CD4-positive, alpha-beta T cell (primary cell): ENCODE measurements at regions not wholly inside any gene's neighbourhood (a gene's known extent, or its start where the extent isn't known, plus 50 kb on each side); places are given as distances from the start of the nearest gene placed in this dataset.

Source experiments
- ATAC-seq: fragments of 200-7000 bp; cut with Tn5 transposase; one replicate; pipeline ENCODE4 v1.10.0; 2022; ENCODE audit warnings: mild to moderate bottlenecking; ENCODE audit not compliant: poor library complexity
- CTCF ChIA-PET: fragments of 350-600 bp; sonication (Branson Sonifier 250); formaldehyde crosslinking; loops from one replicate; lab custom pipeline; 2021; ENCODE audit warnings: antibody characterized with exemption, inconsistent platforms; lab: Charles Lee
- POLR2A ChIA-PET: fragments of 350-600 bp; sonication (Branson Sonifier 250); formaldehyde crosslinking; loops from one replicate; lab custom pipeline; 2021; ENCODE audit warnings: antibody characterized with exemption, inconsistent platforms; lab: Charles Lee
- DNase-seq, 14 experiments: peaks; one replicate each; pipeline ENCODE4 v3.0.0-alpha.2; 2013 to 2020; ENCODE audit warnings: mixed read lengths in 2 of 14
- H3K27ac ChIP-seq, 2 donors: one replicate each; pipeline versions ENCODE4 v1.5.1 to v1.7.0; 2013; ENCODE audit warnings: low read length in 2 of 2, low read depth in 1 of 2, mild to moderate bottlenecking in 1 of 2
- H3K27me3 ChIP-seq, 2 experiments: 1 replicate in 1 of 2; 2 replicates in 1 of 2; pipeline versions ENCODE4 v1.6.1 to v1.7.0; 2013; ENCODE audit warnings: low read length in 2 of 2, control low read depth in 1 of 2, mild to moderate bottlenecking in 1 of 2, moderate library complexity in 1 of 2; ENCODE audit not compliant: insufficient read depth in 2 of 2, control insufficient read depth in 1 of 2
- H3K36me3 ChIP-seq: one replicate; pipeline ENCODE4 v1.6.1; 2013; ENCODE audit warnings: low read length, control low read depth; ENCODE audit not compliant: insufficient read depth
- H3K4me1 ChIP-seq: one replicate; pipeline ENCODE4 v1.6.1; 2013; ENCODE audit warnings: low read length, control low read depth; ENCODE audit not compliant: insufficient read depth
- H3K4me3 ChIP-seq: one replicate; pipeline ENCODE4 v1.5.1; 2013; ENCODE audit warnings: mild to moderate bottlenecking, low read length, moderate library complexity
- H3K9me3 ChIP-seq, 2 experiments: 1 replicate in 1 of 2; 2 replicates in 1 of 2; pipeline versions ENCODE4 v1.6.1 to v1.7.0; 2013; ENCODE audit warnings: low read length in 2 of 2, mild to moderate bottlenecking in 2 of 2, control low read depth in 1 of 2, moderate library complexity in 1 of 2; ENCODE audit not compliant: control insufficient read depth in 1 of 2, insufficient read depth in 1 of 2
- H3K27ac Mint-ChIP-seq: one replicate; pipeline ENCODE4 v1.8.0; 2020; ENCODE audit warnings: mixed read lengths
- H3K27me3 Mint-ChIP-seq: one replicate; pipeline ENCODE4 v1.8.0; 2021; ENCODE audit warnings: mixed read lengths
- H3K36me3 Mint-ChIP-seq: one replicate; pipeline ENCODE4 v1.8.0; 2021; ENCODE audit warnings: low read depth, mixed read lengths
- H3K4me1 Mint-ChIP-seq: one replicate; pipeline ENCODE4 v1.8.0; 2021; ENCODE audit warnings: low read depth, mixed read lengths
- H3K4me3 Mint-ChIP-seq: one replicate; pipeline ENCODE4 v1.8.0; 2020; ENCODE audit warnings: mild to moderate bottlenecking, mixed read lengths
- H3K9me3 Mint-ChIP-seq: one replicate; pipeline ENCODE4 v1.8.0; 2020; ENCODE audit warnings: mixed read lengths
- CTCF ChIP-seq: fragments of 200-600 bp; IDR thresholded peaks from one replicate; pipeline ENCODE4 v1.8.0; 2022; ENCODE audit warnings: antibody characterized with exemption, mild to moderate bottlenecking
- intact Hi-C, 2 experiments: fragments of 100-400 bp; cut with DNase I in 1 of 2; cut with micrococcal nuclease in 1 of 2; formaldehyde crosslinking; loops; one replicate each; pipeline versions ENCODE4 v1.15.1 to v1.9.0; 2023 to 2025; cut with DNase I, micrococcal nuclease

GRCh38 chr16:35234679-35235078 lies 1775.3 kb downstream of the TP53TG3F start:
- Histone ChIP-seq H3K4me3 (no peak overlapping the region), H3K36me3 (no peaks in the 10 kb centered on the region), H3K9me3 (peaks cover 0 to 48% of the 10 kb centered on the region in 2 experiments), H3K4me1 (no peaks in the 10 kb centered on the region), H3K27ac (no peak overlapping the region), H3K27me3 (no peaks in the 10 kb centered on the region)
- ATAC-seq (no peak), DNase-seq (no peak)
- H3K36me3 Mint-ChIP-seq, result no peaks in the 10 kb centered on the region
- H3K4me3 Mint-ChIP-seq, result no peak overlapping the region
- ChIA-PET CTCF (no interaction called here), POLR2A (no interaction called here)
- H3K27me3 Mint-ChIP-seq, result no peaks in the 10 kb centered on the region
- no peak overlapping the region for H3K27ac Mint-ChIP-seq
- intact Hi-C loops, result no loop called here
- peaks cover 14% of the 10 kb centered on the region for H3K9me3 Mint-ChIP-seq
- H3K4me1 Mint-ChIP-seq, result no peaks in the 10 kb centered on the region
- TF ChIP-seq CTCF, result no peak

- intact Hi-C loops, result no loop called here
- Histone ChIP-seq H3K27me3 (no peaks in the 10 kb centered on the region), H3K4me1 (no peaks in the 10 kb centered on the region), H3K36me3 (no peaks in the 10 kb centered on the region), H3K4me3 (no peak overlapping the region), H3K9me3 (peaks cover 0 to 16% of the 10 kb centered on the region in 2 experiments), H3K27ac (no peak overlapping the region)
- DNase-seq (no peak), ATAC-seq (no peak)
- Mint-ChIP-seq H3K4me3 (no peak overlapping the region), H3K4me1 (no peaks in the 10 kb centered on the region), H3K27me3 (no peaks in the 10 kb centered on the region), H3K36me3 (no peaks in the 10 kb centered on the region), H3K9me3 (peaks cover 19% of the 10 kb centered on the region), H3K27ac (no peak overlapping the region)
- no peak for TF ChIP-seq CTCF
- ChIA-PET POLR2A (no interaction called here), CTCF (no interaction called here)
Measured at GRCh38 chr16:35239561-35239960, 1780.1 kb downstream of the TP53TG3F start.

- CTCF ChIA-PET, result no interaction called here
- Histone ChIP-seq H3K36me3 (no peaks in the 10 kb centered on the region), H3K27me3 (no peaks in the 10 kb centered on the region), H3K27ac (no peak overlapping the region), H3K4me3 (no peak overlapping the region), H3K4me1 (no peaks in the 10 kb centered on the region), H3K9me3 (peaks cover 14 to 38% of the 10 kb centered on the region in 2 experiments)
- intact Hi-C loops, result no loop called here
- Mint-ChIP-seq H3K4me1 (no peaks in the 10 kb centered on the region), H3K27ac (no peak overlapping the region), H3K36me3 (no peaks in the 10 kb centered on the region), H3K4me3 (no peak overlapping the region), H3K27me3 (no peaks in the 10 kb centered on the region), H3K9me3 (peaks cover 13% of the 10 kb centered on the region)
- DNase-seq (no peak), ATAC-seq (no peak)
- POLR2A ChIA-PET, result no interaction called here
- no peak for TF ChIP-seq CTCF
Measured at GRCh38 chr16:35249051-35249450, 1789.6 kb downstream of the TP53TG3F start.
